ENCODE measurements at regions not wholly inside any gene's neighbourhood (a gene's known extent, or its start where the extent isn't known, plus 50 kb on each side); places are given as distances from the start of the nearest gene placed in this dataset.

DNA sequence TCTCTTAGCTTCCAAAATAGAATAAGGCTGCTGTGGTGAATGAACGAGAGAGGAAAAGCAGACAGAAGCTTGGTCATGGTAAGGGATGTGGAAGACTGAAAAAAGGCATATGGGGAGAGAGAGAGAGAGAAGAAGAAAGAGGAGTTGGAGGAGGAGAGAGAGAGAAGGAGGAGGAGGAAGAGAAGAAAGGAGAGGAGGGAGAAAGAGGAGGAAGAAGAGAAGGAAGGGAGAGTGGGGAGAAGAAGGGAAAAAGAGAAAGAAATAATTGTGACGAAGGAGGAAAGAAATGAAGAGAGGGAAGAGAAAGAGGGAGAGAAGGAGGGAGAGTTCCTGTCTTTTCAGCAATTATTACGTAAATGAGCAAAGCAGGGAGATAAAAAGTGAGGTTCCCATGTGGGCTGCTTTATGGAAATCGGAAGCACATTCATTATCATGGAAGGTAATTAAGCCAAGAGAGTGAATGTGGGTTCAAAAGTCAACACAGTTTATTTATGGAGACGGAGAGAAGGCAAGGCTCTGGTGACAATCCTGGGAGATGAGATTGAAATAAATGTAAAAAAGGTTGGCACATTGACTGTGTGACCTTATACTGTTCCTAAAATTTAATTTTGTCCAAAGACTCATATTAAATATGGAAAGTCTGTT lies 611.2 kb downstream of the KIF4B start:
- H3K27me3 ChIP-seq (ENCODE audit: control insufficient read depth in 3 of 3, insufficient read depth in 3 of 3, low read depth in 1 of 3, low read length in 3 of 3), result no peaks in the 10 kb centered on the region
- no peak for DNase-seq (ENCODE audit: low spot score)
- no peak overlapping the region for H4K8ac ChIP-seq (ENCODE audit: low read depth, low read length)
- no peak overlapping the region for H2BK15ac ChIP-seq (ENCODE audit: low read length)
- H3K23ac ChIP-seq (ENCODE audit: low read depth, low read length, poor library complexity), result no peak overlapping the region
- H4K91ac ChIP-seq (ENCODE audit: low read depth, low read length, poor library complexity), result no peak overlapping the region
- H3K79me1 ChIP-seq (ENCODE audit: low read depth, low read length), result no peaks in the 10 kb centered on the region
- H3K18ac ChIP-seq (ENCODE audit: low read length), result no peak overlapping the region
- no peak overlapping the region for H3K9ac ChIP-seq (ENCODE audit: low read depth, low read length, poor library complexity)
- no peak overlapping the region for H2BK5ac ChIP-seq (ENCODE audit: low read length)
- H3K14ac ChIP-seq (ENCODE audit: low read length), result no peak overlapping the region
- no peak overlapping the region for H2BK120ac ChIP-seq (ENCODE audit: low read depth, low read length)
- no peak overlapping the region for H2BK12ac ChIP-seq (ENCODE audit: low read length)
- H2AFZ ChIP-seq (ENCODE audit: low read length), result no peak overlapping the region
- H3K36me3 ChIP-seq (replicated peaks in 1 of 2; ENCODE audit: control insufficient read depth in 2 of 2, insufficient read depth in 2 of 2, low read length in 2 of 2), result no peaks in the 10 kb centered on the region
- WGBS, 2 donors (ENCODE audit: extremely low coverage in 2 of 2, insufficient read length in 2 of 2, insufficient replicate concordance in 1 of 2), result 100% methylated on average over 1 of the region's 5 CpGs
- no peaks in the 10 kb centered on the region for H3K9me3 ChIP-seq (replicated peaks in 1 of 2; ENCODE audit: control insufficient read depth in 2 of 2, insufficient read depth in 1 of 2, low read depth in 1 of 2, low read length in 2 of 2)
- no peak overlapping the region for H3K4me2 ChIP-seq (ENCODE audit: insufficient read depth, low read length, poor library complexity, severe bottlenecking)
- peaks cover 0 to 7% of the 10 kb centered on the region in 2 donors for H3K4me1 ChIP-seq (ENCODE audit: control insufficient read depth in 2 of 2, insufficient read depth in 1 of 2, low read depth in 1 of 2, low read length in 2 of 2)
- H3K27ac ChIP-seq (replicated peaks; ENCODE audit: low read length), result no peak overlapping the region
- no peak overlapping the region for H3K4ac ChIP-seq (ENCODE audit: low read length)
- H3K4me3 ChIP-seq (ENCODE audit: low read length in 2 of 2), result no peak overlapping the region
- H2AK5ac ChIP-seq (ENCODE audit: low read depth, low read length), result no peak overlapping the region

DNA sequence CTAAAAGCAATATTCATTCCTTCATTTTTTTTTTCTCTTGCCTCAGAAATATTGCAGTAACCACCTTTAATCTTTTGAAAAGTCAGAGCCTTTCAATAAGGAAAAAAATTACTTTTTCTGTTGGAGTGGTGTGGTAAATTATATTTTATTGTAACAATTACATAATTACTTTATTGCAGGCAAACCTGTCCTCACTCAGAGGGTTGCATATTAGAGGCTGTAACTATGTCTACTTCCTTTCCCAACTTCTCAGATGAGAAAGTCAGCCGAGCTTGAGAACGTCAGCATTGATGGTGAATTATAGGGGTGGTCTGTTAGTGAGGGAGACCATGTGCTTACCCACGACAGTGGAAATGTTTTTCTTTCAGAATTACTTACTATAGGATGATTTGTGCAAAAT lies 611.8 kb downstream of the KIF4B start:
- DNase-seq (ENCODE audit: low spot score), result no peak
- Histone ChIP-seq H2BK12ac (ENCODE audit: low read length) (no peak overlapping the region), H3K4me3 (ENCODE audit: low read length in 2 of 2) (no peak overlapping the region), H2BK120ac (ENCODE audit: low read depth, low read length) (no peak overlapping the region), H4K91ac (ENCODE audit: low read depth, low read length, poor library complexity) (no peak overlapping the region), H3K23ac (ENCODE audit: low read depth, low read length, poor library complexity) (no peak overlapping the region), H4K8ac (ENCODE audit: low read depth, low read length) (no peak overlapping the region), H3K14ac (ENCODE audit: low read length) (no peak overlapping the region), H2BK15ac (ENCODE audit: low read length) (no peak overlapping the region), H3K18ac (ENCODE audit: low read length) (no peak overlapping the region), H3K9ac (ENCODE audit: low read depth, low read length, poor library complexity) (no peak overlapping the region), H3K27me3 (ENCODE audit: control insufficient read depth in 3 of 3, insufficient read depth in 3 of 3, low read depth in 1 of 3, low read length in 3 of 3) (no peaks in the 10 kb centered on the region), H2AK5ac (ENCODE audit: low read depth, low read length) (no peak overlapping the region), H3K4me1 (ENCODE audit: control insufficient read depth in 2 of 2, insufficient read depth in 1 of 2, low read depth in 1 of 2, low read length in 2 of 2) (peaks cover 0 to 7% of the 10 kb centered on the region in 2 donors), H2AFZ (ENCODE audit: low read length) (no peak overlapping the region), H3K4ac (ENCODE audit: low read length) (no peak overlapping the region), H3K36me3 (replicated peaks in 1 of 2; ENCODE audit: control insufficient read depth in 2 of 2, insufficient read depth in 2 of 2, low read length in 2 of 2) (no peaks in the 10 kb centered on the region), H3K4me2 (ENCODE audit: insufficient read depth, low read length, poor library complexity, severe bottlenecking) (no peak overlapping the region), H3K9me3 (replicated peaks in 1 of 2; ENCODE audit: control insufficient read depth in 2 of 2, insufficient read depth in 1 of 2, low read depth in 1 of 2, low read length in 2 of 2) (no peaks in the 10 kb centered on the region), H3K79me1 (ENCODE audit: low read depth, low read length) (no peaks in the 10 kb centered on the region), H3K27ac (replicated peaks; ENCODE audit: low read length) (no peak overlapping the region), H2BK5ac (ENCODE audit: low read length) (no peak overlapping the region)
- WGBS, 2 donors (ENCODE audit: extremely low coverage in 2 of 2, insufficient read length in 2 of 2, insufficient replicate concordance in 1 of 2), result no CpG with 5 or more reads among the region's 3 CpGs

DNA sequence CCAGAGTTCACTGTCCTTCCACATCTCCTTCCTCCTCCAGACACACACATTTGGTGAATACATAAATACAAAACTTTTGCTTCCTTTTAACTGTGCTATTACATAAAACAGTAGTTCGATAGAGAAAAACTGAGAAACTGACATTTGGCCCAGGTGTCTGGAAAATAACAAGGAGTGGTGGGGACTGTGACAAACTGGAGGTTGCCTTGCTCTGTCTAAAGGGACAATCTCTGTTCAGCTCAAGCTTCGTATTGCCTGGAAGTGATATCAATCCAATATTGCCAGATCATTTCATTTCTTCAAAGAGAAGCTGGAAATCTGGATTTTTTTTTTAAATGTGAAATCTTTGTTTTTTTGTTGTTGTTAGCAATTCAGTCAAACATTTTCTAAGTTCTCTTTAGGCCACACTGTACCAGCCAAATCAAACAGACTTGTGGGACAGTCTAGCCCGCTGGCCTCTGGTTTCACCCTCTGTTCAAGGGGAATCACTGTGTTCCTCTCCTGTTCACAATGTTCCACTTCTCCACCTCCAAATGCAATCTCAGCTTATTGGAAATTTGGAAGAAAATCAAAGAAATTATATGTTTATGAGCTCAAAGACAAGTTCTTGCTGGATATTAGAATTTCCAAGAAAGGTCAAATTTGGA lies 612.5 kb downstream of the KIF4B start:
- H2BK120ac ChIP-seq (ENCODE audit: low read depth, low read length), result no peak overlapping the region
- no CpG with 5 or more reads among the region's 3 CpGs for WGBS, 2 donors (ENCODE audit: extremely low coverage in 2 of 2, insufficient read length in 2 of 2, insufficient replicate concordance in 1 of 2)
- H3K23ac ChIP-seq (ENCODE audit: low read depth, low read length, poor library complexity), result no peak overlapping the region

DNA sequence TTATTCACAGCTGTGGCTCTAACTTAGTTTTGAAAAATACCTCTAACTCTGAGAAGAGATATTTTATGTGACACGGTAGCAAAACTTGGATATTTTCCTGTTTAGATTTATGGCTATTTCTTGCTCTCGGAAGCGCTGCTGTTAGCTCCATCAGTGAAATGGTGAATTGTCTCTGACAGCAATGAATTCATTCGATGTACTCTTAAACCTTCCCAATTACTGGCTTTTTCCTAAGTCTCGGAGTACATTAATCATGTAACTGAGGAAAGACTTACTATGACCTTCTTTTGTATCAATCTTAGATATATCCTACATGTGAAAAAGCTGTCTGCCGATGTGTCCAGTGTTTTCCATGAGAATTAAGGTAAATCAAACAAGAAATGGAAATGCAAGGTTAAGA lies 613.0 kb downstream of the KIF4B start:
- Histone ChIP-seq H4K91ac (ENCODE audit: low read depth, low read length, poor library complexity) (no peak overlapping the region), H2BK120ac (ENCODE audit: low read depth, low read length) (no peak overlapping the region), H3K14ac (ENCODE audit: low read length) (no peak overlapping the region), H2BK15ac (ENCODE audit: low read length) (no peak overlapping the region), H3K27ac (replicated peaks; ENCODE audit: low read length) (no peak overlapping the region), H2BK12ac (ENCODE audit: low read length) (no peak overlapping the region), H3K4me1 (ENCODE audit: control insufficient read depth in 2 of 2, insufficient read depth in 1 of 2, low read depth in 1 of 2, low read length in 2 of 2) (no peaks in the 10 kb centered on the region), H2BK5ac (ENCODE audit: low read length) (no peak overlapping the region), H3K9ac (ENCODE audit: low read depth, low read length, poor library complexity) (no peak overlapping the region), H3K27me3 (ENCODE audit: control insufficient read depth in 3 of 3, insufficient read depth in 3 of 3, low read depth in 1 of 3, low read length in 3 of 3) (no peaks in the 10 kb centered on the region), H3K18ac (ENCODE audit: low read length) (no peak overlapping the region), H4K8ac (ENCODE audit: low read depth, low read length) (no peak overlapping the region), H3K4me3 (ENCODE audit: low read length in 2 of 2) (no peak overlapping the region), H3K79me1 (ENCODE audit: low read depth, low read length) (no peaks in the 10 kb centered on the region), H3K9me3 (replicated peaks in 1 of 2; ENCODE audit: control insufficient read depth in 2 of 2, insufficient read depth in 1 of 2, low read depth in 1 of 2, low read length in 2 of 2) (no peaks in the 10 kb centered on the region), H3K36me3 (replicated peaks in 1 of 2; ENCODE audit: control insufficient read depth in 2 of 2, insufficient read depth in 2 of 2, low read length in 2 of 2) (no peaks in the 10 kb centered on the region), H3K4me2 (ENCODE audit: insufficient read depth, low read length, poor library complexity, severe bottlenecking) (no peak overlapping the region), H2AK5ac (ENCODE audit: low read depth, low read length) (no peak overlapping the region), H2AFZ (ENCODE audit: low read length) (no peak overlapping the region), H3K23ac (ENCODE audit: low read depth, low read length, poor library complexity) (no peak overlapping the region), H3K4ac (ENCODE audit: low read length) (no peak overlapping the region)
- WGBS, 2 donors (ENCODE audit: extremely low coverage in 2 of 2, insufficient read length in 2 of 2, insufficient replicate concordance in 1 of 2), result no CpG with 5 or more reads among the region's 6 CpGs
- DNase-seq (ENCODE audit: low spot score), result no peak

More for the DNA sequence above, 612.5 kb downstream of the KIF4B start:
- no peak overlapping the region for H3K18ac ChIP-seq (ENCODE audit: low read length)
- no peak overlapping the region for H2BK15ac ChIP-seq (ENCODE audit: low read length)
- no peak overlapping the region for H3K14ac ChIP-seq (ENCODE audit: low read length)
- H2BK12ac ChIP-seq (ENCODE audit: low read length), result no peak overlapping the region
- H3K9ac ChIP-seq (ENCODE audit: low read depth, low read length, poor library complexity), result no peak overlapping the region
- no peaks in the 10 kb centered on the region for H3K79me1 ChIP-seq (ENCODE audit: low read depth, low read length)
- no peak overlapping the region for H2AK5ac ChIP-seq (ENCODE audit: low read depth, low read length)
- H3K27me3 ChIP-seq (ENCODE audit: control insufficient read depth in 3 of 3, insufficient read depth in 3 of 3, low read depth in 1 of 3, low read length in 3 of 3), result no peaks in the 10 kb centered on the region
- no peak overlapping the region for H3K4me3 ChIP-seq (ENCODE audit: low read length in 2 of 2)
- H3K4ac ChIP-seq (ENCODE audit: low read length), result no peak overlapping the region
- no peak overlapping the region for H2AFZ ChIP-seq (ENCODE audit: low read length)
- H4K91ac ChIP-seq (ENCODE audit: low read depth, low read length, poor library complexity), result no peak overlapping the region
- H3K4me2 ChIP-seq (ENCODE audit: insufficient read depth, low read length, poor library complexity, severe bottlenecking), result no peak overlapping the region
- H3K9me3 ChIP-seq (replicated peaks in 1 of 2; ENCODE audit: control insufficient read depth in 2 of 2, insufficient read depth in 1 of 2, low read depth in 1 of 2, low read length in 2 of 2), result no peaks in the 10 kb centered on the region
- no peak overlapping the region for H3K27ac ChIP-seq (replicated peaks; ENCODE audit: low read length)
- no peak overlapping the region for H2BK5ac ChIP-seq (ENCODE audit: low read length)
- H3K36me3 ChIP-seq (replicated peaks in 1 of 2; ENCODE audit: control insufficient read depth in 2 of 2, insufficient read depth in 2 of 2, low read length in 2 of 2), result no peaks in the 10 kb centered on the region
- no peak overlapping the region for H4K8ac ChIP-seq (ENCODE audit: low read depth, low read length)
- no peak for DNase-seq (ENCODE audit: low spot score)
- peaks cover 0 to 2% of the 10 kb centered on the region in 2 donors for H3K4me1 ChIP-seq (ENCODE audit: control insufficient read depth in 2 of 2, insufficient read depth in 1 of 2, low read depth in 1 of 2, low read length in 2 of 2)
